Activated naive CD4-positive, alpha-beta T cell treated with anti-CD3 and anti-CD28 coated beads, Interleukin-2, amount 50 U/mL, for 72 hours (primary cell): ENCODE measurements at regions not wholly inside any gene's neighbourhood (a gene's known extent, or its start where the extent isn't known, plus 50 kb on each side); places are given as distances from the start of the nearest gene placed in this dataset.
"Not testable (repeated sequence)": the region's sequence is repeated elsewhere in the genome, so short reads cannot be mapped to it uniquely, and the experiment has no call there.

Source experiments
- ATAC-seq, 2 donors: fragments of 150-1000 bp; cut with Tn5 transposase; 2 replicates each; pipeline ENCODE4 v1.10.0; 2021; ENCODE audit warnings: mild to moderate bottlenecking in 2 of 2, moderate library complexity in 2 of 2
- DNase-seq, 2 donors: peaks; one replicate each; pipeline ENCODE4 v3.0.0; 2021 to 2022; ENCODE audit warnings: low spot score in 2 of 2
- H3K27ac Mint-ChIP-seq, 2 donors: one replicate each; pipeline ENCODE4 v1.8.0; 2022; ENCODE audit warnings: mild to moderate bottlenecking in 2 of 2, mixed read lengths in 2 of 2
- H3K36me3 Mint-ChIP-seq, 2 donors: one replicate each; pipeline ENCODE4 v1.8.0; 2022; ENCODE audit warnings: mixed read lengths in 2 of 2
- H3K9me3 Mint-ChIP-seq, 2 donors: one replicate each; pipeline ENCODE4 v1.8.0; 2022; ENCODE audit warnings: mixed read lengths in 2 of 2

DNA sequence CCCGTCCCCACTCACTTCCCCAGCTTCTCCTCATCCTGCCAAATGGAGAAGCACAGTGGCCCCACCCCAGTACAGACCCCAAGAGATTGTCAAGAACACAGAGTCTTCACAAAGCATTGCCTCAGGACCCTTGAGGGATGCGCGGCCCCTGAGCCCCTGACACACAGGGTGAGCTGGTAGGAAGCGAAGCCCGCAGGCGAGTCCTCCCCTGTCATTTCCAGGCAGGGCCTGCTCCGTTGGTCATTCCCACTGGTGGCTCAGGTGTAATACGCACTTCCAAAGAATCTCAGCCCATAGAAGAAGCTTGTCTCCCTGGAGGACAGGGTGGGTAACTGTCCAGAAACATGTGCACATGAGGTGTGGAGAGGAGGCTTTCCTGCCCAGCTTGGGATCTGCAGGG, 404.2 kb downstream of the THBS2 start:
- H3K36me3 Mint-ChIP-seq, result no peaks in the 10 kb centered on the region
- DNase-seq (no peak), ATAC-seq (no peak)
- no peaks in the 10 kb centered on the region for H3K9me3 Mint-ChIP-seq
- H3K27ac Mint-ChIP-seq, result no peak overlapping the region

DNA sequence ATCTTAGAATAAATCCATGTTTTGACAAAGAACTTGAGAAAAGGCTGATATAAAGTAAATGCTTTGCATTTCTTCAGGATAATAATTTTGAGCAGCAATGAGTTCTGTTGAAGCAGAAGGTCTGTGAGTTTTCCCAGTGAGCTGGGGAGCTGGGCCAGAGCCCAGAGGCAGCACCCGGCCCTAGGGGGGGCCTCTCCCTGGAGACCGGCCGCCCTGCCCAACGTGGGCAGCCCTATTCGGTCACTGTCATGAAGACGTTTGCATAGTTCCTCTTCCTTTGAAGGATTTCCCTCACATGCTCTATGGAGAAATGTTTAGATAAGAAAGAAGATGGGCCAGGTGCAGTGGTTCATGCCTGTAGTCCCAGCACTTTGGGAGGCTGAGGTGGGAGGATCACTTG, 404.8 kb downstream of the THBS2 start:
- DNase-seq (no peak), ATAC-seq (no peak)
- no peaks in the 10 kb centered on the region for H3K9me3 Mint-ChIP-seq
- H3K27ac Mint-ChIP-seq, result no peak overlapping the region
- no peaks in the 10 kb centered on the region for H3K36me3 Mint-ChIP-seq

- no peak for DNase-seq
- peaks cover 0 to 4% of the 10 kb centered on the region in 2 donors for H3K9me3 Mint-ChIP-seq
- ATAC-seq, result no peak
- H3K36me3 Mint-ChIP-seq, result no peaks in the 10 kb centered on the region
- H3K27ac Mint-ChIP-seq, result no peak overlapping the region
Measured at GRCh38 chr6:168844821-168845609, 404.0 kb downstream of the SMOC2 start.

DNA sequence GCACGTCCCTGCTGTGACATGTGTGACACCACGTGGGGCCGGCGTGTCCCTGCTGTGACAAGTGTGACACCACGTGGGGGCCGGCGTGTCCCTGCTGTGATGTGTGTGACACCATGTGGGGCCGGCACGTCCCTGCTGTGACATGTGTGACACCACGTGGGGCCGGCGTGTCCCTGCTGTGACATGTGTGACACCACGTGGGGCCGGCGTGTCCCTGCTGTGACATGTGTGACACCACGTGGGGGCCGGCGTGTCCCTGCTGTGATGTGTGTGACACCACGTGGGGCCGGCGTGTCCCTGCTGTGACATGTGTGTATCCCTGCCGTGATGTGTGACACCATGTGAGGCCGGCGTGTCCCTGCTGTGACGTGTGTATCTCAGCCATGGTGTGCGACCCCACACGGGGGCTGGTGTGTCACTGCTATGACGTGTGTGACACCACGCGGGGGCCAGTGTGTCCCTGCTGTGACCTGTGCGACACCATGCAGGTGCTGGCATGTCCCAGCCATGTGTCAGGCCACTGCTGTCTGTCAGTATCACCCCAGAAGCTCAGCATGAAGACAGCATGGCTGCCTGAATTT, 401.7 kb downstream of the SMOC2 start:
- ATAC-seq, result not testable (repeated sequence)

GRCh38 chr6:168841609-168842278, 400.8 kb downstream of the SMOC2 start:
- DNase-seq (no peak), ATAC-seq (no peak)
- Mint-ChIP-seq H3K27ac (no peak overlapping the region), H3K9me3 (peaks cover 0 to 13% of the 10 kb centered on the region in 2 donors), H3K36me3 (peaks cover 0 to 6% of the 10 kb centered on the region in 2 donors)

More for the DNA sequence above, 401.7 kb downstream of the SMOC2 start:
- not testable (repeated sequence) for H3K36me3 Mint-ChIP-seq, DNase-seq, H3K27ac Mint-ChIP-seq
- peaks cover 0 to 13% of the 10 kb centered on the region in 2 donors for H3K9me3 Mint-ChIP-seq

- DNase-seq, result peak in 1 of 2 donors; percentile 69
- peaks cover 0 to 13% of the 10 kb centered on the region in 2 donors for H3K9me3 Mint-ChIP-seq
- not testable (repeated sequence) for ATAC-seq, H3K27ac Mint-ChIP-seq, H3K36me3 Mint-ChIP-seq
Measured at GRCh38 chr6:168840932-168841331, 399.9 kb downstream of the SMOC2 start.

DNA sequence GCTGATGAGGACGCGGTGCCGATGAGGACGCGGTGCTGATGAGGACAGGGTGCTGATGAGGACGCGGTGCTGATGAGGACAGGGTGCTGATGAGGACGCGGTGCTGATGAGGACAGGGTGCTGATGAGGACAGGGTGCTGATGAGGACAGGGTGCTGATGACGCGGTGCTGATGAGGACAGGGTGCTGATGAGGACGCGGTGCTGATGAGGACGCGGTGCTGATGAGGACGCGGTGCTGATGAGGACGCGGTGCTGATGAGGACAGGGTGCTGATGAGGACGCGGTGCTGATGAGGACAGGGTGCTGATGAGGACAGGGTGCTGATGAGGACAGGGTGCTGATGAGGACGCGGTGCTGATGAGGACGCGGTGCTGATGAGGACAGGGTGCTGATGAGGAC, 399.3 kb downstream of the SMOC2 start:
- not testable (repeated sequence) for H3K27ac Mint-ChIP-seq, H3K36me3 Mint-ChIP-seq, ATAC-seq, DNase-seq
- H3K9me3 Mint-ChIP-seq, result peaks cover 0 to 13% of the 10 kb centered on the region in 2 donors

- no peak for DNase-seq
- Mint-ChIP-seq H3K9me3 (peaks cover 0 to 13% of the 10 kb centered on the region in 2 donors), H3K27ac (no peak overlapping the region), H3K36me3 (peaks cover 0 to 6% of the 10 kb centered on the region in 2 donors)
- ATAC-seq, result no peak
Measured at GRCh38 chr6:168838037-168838399, 397.0 kb downstream of the SMOC2 start.

GRCh38 chr6:168837254-168838036, 396.5 kb downstream of the SMOC2 start:
- Mint-ChIP-seq H3K36me3 (peaks cover 0 to 6% of the 10 kb centered on the region in 2 donors), H3K9me3 (peaks cover 0 to 13% of the 10 kb centered on the region in 2 donors)
- no peak for DNase-seq

DNA sequence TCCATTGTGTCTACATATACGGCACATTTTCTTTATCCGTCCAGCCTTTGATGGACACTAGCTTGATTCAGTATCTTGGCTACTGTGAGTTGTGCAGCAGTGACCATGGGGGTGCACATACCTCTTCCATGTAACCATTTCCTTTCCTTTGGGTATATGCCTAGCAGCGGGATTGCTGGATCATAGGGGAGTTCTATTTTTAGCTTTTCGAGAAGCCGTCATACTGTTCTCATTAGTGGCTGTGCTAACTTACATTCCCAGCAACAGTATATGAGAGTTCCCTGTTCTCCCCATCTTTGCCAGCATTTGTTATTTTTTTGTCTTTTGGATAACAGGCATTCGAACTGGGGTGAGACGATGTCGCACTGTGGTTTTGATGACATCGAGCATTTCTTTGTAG, 395.0 kb downstream of the SMOC2 start:
- Mint-ChIP-seq H3K36me3 (peaks cover 0 to 6% of the 10 kb centered on the region in 2 donors), H3K9me3 (peaks cover 0 to 12% of the 10 kb centered on the region in 2 donors), H3K27ac (no peak overlapping the region)
- DNase-seq, result no peak
- ATAC-seq, result no peak

More at GRCh38 chr6:168837254-168838036, 396.5 kb downstream of the SMOC2 start:
- no peak overlapping the region for H3K27ac Mint-ChIP-seq
- no peak for ATAC-seq

- peaks cover 0 to 6% of the 10 kb centered on the region in 2 donors for H3K36me3 Mint-ChIP-seq
- H3K9me3 Mint-ChIP-seq, result peaks cover 0 to 9% of the 10 kb centered on the region in 2 donors
- DNase-seq (no peak), ATAC-seq (no peak)
- no peak overlapping the region for H3K27ac Mint-ChIP-seq
Measured at GRCh38 chr6:168834801-168835200, 393.8 kb downstream of the SMOC2 start.

GRCh38 chr6:168834042-168834587, 393.1 kb downstream of the SMOC2 start:
- Mint-ChIP-seq H3K36me3 (no peaks in the 10 kb centered on the region), H3K27ac (no peak overlapping the region), H3K9me3 (peaks cover 0 to 4% of the 10 kb centered on the region in 2 donors)
- no peak for DNase-seq
- ATAC-seq, result no peak

DNA sequence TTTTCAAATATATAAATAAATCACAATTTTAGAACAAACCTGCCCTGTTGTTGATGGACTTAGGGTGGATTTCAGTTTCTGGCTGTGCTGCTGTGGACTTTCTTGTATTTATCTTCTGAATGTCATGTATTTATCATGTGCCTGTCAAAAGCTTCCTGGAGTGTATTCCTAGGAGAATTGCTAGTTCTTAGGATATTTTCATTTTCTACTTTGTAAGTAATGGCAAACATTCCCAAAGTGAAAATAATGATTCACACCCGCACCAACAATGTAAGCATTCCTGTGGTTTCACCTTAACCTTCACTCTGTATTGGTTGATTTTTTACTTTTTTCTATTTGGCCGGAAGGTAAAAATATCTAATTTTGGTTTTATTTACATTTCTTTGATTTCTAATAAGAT, 387.8 kb downstream of the SMOC2 start:
- no peak for ATAC-seq

DNA sequence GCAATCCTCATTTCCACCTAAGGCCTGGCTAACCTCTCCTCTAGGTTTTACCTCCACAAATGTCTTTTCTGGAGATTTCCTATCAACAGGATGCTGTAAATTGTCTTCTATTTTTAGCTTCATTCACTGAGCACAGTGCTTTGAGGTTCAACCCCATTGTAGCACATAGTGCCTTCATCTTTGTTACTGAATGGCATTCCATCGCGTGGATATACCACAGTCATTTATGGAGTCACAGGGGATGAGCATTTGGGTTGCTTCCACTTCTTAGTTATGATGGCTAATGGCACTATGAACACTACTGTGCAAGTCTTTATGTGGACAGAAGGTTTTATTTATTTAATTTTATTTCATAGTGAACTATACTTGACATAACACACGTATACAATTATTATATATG, 387.1 kb downstream of the SMOC2 start:
- H3K9me3 Mint-ChIP-seq, result no peaks in the 10 kb centered on the region
- H3K27ac Mint-ChIP-seq, result no peak overlapping the region
- no peak for ATAC-seq
- DNase-seq, result no peak
- no peaks in the 10 kb centered on the region for H3K36me3 Mint-ChIP-seq

More for the DNA sequence above, 387.8 kb downstream of the SMOC2 start:
- Mint-ChIP-seq H3K27ac (no peak overlapping the region), H3K36me3 (no peaks in the 10 kb centered on the region), H3K9me3 (no peaks in the 10 kb centered on the region)
- no peak for DNase-seq

DNA sequence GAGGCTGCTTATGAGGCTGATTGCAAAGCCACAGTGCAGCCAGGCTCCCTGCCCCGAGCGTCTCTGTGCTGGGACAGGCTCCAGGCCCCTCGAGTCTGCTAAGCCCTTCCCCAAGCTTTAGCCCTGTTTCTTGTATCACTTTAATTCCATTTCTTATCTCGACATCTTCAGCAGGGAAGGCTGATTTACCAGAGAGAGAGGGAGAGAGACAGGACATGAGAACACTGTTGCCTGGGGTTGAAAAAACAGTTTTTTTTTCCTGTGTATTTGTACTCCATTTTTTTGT, 386.5 kb downstream of the SMOC2 start:
- ATAC-seq (no peak), DNase-seq (no peak)
- no peaks in the 10 kb centered on the region for H3K9me3 Mint-ChIP-seq
- H3K27ac Mint-ChIP-seq, result no peak overlapping the region
- H3K36me3 Mint-ChIP-seq, result no peaks in the 10 kb centered on the region

- no peak for DNase-seq
- no peak overlapping the region for H3K27ac Mint-ChIP-seq
- no peaks in the 10 kb centered on the region for H3K9me3 Mint-ChIP-seq
- no peaks in the 10 kb centered on the region for H3K36me3 Mint-ChIP-seq
- no peak for ATAC-seq
Measured at GRCh38 chr6:168826726-168827585, 386.0 kb downstream of the SMOC2 start.
